ENCODE measurements at regions not wholly inside any gene's neighbourhood (a gene's known extent, or its start where the extent isn't known, plus 50 kb on each side); places are given as distances from the start of the nearest gene placed in this dataset.

DNA sequence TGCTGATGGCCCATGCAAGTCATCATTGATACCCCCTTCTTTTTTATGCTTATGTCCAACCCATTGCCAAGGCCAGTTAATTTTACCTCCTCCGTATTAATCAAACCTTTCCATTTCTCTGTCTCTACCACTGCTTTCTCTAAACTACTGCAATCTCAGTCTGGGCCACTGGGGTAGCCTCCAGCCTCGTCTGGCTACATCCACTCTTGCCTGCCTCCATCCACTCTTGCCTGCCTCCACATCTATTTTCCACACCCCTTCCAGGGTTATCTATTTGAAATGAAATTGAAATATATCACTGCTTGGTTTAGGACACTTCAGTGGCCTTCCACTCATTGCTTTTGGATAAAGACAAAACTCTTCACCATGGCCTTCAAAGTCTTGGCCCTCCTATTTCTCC, 425.3 kb upstream of the CLINT1 start:
- Mint-ChIP-seq H3K9me3 (no peaks in the 10 kb centered on the region), H3K36me3 (no peaks in the 10 kb centered on the region)

DNA sequence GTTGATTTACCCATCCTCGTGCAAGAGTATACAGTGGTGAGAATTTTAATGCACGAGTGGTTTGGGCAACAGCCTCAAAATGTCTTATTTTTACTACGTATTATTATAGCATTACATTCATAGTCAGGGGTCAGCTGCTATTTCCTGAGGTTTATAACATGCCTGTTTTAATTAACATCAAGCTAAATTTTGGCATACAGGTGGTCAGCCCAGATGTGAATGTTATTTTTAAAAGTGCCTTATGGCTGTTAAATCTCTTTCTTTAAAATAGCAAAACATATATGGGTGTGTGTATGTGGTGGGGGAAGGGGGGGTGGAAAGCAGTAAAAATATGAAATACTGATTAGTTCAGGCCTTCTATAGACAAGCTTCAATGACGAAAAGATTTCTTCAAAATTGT, 424.5 kb upstream of the CLINT1 start:
- no peak overlapping the region for H3K27ac Mint-ChIP-seq
- H3K4me1 Mint-ChIP-seq: no peaks in the 10 kb centered on the region

More for the DNA sequence above, 425.3 kb upstream of the CLINT1 start:
- H3K27ac Mint-ChIP-seq: no peak overlapping the region
- no peaks in the 10 kb centered on the region for H3K27me3 Mint-ChIP-seq
- no peak for DNase-seq
- H3K4me3 Mint-ChIP-seq: no peak overlapping the region
- H3K4me1 Mint-ChIP-seq: no peaks in the 10 kb centered on the region

DNA sequence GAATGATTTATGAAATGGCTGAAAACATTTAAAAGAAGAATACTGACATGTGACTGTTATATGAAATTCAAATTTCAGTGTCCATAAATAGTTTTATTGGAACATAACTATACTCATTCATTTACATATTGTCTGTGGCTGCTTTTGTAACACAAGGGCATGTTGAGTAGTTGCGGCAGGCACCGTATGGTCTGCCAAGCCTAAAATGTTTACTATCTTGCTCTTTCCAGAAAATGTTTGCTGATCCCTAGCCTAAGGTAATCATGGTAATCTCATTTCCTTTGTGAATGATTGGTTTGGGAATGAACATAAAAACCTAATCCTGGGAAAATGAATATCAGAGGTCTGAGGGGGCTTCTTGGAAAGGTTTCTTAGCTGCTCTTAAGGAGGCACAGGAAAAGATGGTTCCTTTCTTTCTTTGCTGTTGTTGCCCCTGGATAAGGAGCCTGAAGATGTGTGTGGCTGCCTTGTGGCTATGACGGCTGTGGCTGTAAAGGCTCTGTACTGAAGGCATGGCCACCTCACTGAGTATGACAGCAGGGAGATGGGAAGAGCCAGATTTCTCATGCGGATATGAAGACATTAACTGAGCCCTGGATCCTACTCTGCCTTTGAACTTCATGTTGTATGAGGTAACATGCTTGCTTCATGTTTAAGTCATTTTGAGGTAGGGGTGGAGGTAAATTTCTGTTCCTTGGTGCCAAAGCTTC, 419.4 kb upstream of the CLINT1 start:
- H3K9me3 Mint-ChIP-seq: no peaks in the 10 kb centered on the region
- no peaks in the 10 kb centered on the region for H3K4me1 Mint-ChIP-seq
- H3K36me3 Mint-ChIP-seq: no peaks in the 10 kb centered on the region
- no peak overlapping the region for H3K4me3 Mint-ChIP-seq
- no peak for DNase-seq
- no peak overlapping the region for H3K27ac Mint-ChIP-seq
- no peaks in the 10 kb centered on the region for H3K27me3 Mint-ChIP-seq

More for the DNA sequence above, 424.5 kb upstream of the CLINT1 start:
- H3K27me3 Mint-ChIP-seq: no peaks in the 10 kb centered on the region
- no peaks in the 10 kb centered on the region for H3K9me3 Mint-ChIP-seq
- DNase-seq: no peak
- no peaks in the 10 kb centered on the region for H3K36me3 Mint-ChIP-seq
- no peak overlapping the region for H3K4me3 Mint-ChIP-seq

DNA sequence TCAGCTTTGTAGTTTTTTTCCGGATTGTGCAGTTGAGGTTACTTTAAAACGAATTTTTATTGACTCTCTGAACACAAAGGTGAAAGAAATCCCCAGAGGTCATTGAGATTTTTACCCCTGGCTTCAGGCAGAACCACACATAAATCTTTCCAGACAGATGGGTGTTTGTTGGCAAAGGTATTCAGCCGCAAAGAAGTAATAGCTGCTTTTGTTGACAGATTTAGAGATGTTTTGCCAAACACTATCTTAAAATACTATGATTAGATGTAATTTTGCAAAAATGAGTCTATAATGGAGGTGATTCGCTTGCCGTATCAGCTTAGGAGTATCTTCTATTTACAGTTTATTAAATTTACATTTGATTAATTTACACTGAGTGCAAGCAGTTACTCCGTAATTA, 418.3 kb upstream of the CLINT1 start:
- H3K9me3 Mint-ChIP-seq: no peaks in the 10 kb centered on the region

DNA sequence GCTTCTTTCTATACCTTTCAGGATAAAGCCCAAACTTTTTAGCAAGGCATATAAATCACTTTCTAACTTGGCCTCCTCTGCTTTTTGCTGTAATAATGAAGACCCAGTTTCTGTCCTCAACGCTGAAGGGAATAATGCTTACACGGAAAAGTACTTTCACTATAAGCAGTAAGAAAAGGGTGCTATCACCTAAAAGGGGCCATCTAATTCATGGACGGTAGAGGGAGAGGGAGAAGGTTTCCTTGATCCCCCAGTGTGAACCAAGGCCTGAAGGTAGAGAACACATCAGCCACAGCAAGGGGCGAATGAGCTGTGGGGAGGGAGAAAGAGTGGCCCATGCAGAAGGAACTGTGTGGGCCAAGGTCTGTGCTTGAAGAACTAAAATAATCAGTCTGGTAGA, 417.7 kb upstream of the CLINT1 start:
- no peaks in the 10 kb centered on the region for H3K27me3 Mint-ChIP-seq
- no peak overlapping the region for H3K27ac Mint-ChIP-seq
- no peaks in the 10 kb centered on the region for H3K36me3 Mint-ChIP-seq
- no peaks in the 10 kb centered on the region for H3K9me3 Mint-ChIP-seq
- DNase-seq: no peak
- H3K4me1 Mint-ChIP-seq: no peaks in the 10 kb centered on the region
- no peak overlapping the region for H3K4me3 Mint-ChIP-seq

More for the DNA sequence above, 418.3 kb upstream of the CLINT1 start:
- Mint-ChIP-seq H3K4me1 (no peaks in the 10 kb centered on the region), H3K27me3 (no peaks in the 10 kb centered on the region), H3K36me3 (no peaks in the 10 kb centered on the region), H3K27ac (no peak overlapping the region), H3K4me3 (no peak overlapping the region)
- DNase-seq: no peak

DNA sequence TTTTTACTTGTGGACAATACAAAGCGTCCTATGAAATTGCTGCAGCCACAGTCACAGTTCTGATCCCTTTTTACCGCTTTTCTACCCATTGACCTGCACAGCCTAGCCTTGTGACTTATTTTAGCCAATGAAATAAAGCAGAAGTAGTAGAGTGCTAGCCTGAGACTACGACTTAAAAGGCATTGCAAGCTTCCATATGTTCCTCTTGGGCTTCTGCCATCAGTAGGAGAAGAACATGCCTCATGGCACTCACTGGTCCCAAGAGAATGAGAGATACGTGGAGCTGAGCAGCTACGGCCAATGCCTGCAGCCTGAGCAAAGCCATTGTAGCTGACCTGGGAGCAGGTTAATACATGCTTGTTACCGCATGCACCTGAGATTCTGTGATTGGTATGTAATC, 416.6 kb upstream of the CLINT1 start:
- no peaks in the 10 kb centered on the region for H3K27me3 Mint-ChIP-seq
- no peak overlapping the region for H3K27ac Mint-ChIP-seq
- H3K9me3 Mint-ChIP-seq: no peaks in the 10 kb centered on the region
- H3K36me3 Mint-ChIP-seq: no peaks in the 10 kb centered on the region
- no peak overlapping the region for H3K4me3 Mint-ChIP-seq
- DNase-seq: no peak
- H3K4me1 Mint-ChIP-seq: no peaks in the 10 kb centered on the region

DNA sequence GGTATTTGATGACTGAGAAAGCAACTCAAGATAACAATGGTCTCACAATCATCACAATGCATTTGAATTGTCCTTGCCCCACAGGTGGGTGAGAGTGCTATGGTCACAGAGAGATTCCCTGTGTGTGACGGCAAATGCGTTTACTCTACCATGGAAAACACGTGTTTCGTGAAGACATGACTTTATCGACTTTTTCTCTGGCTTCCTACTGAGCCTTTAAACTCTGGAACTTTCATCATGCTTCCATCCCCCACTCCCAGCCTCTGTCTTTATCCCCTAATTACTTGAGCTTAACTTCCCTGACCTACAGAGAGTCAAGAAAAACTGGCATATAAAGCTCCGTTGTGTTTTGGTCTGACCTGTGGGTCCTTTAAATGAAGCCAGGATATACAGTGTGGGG, 414.1 kb upstream of the CLINT1 start:
- H3K27ac Mint-ChIP-seq: no peak overlapping the region
- no peaks in the 10 kb centered on the region for H3K4me1 Mint-ChIP-seq
- no peak for DNase-seq
- no peak overlapping the region for H3K4me3 Mint-ChIP-seq
- H3K36me3 Mint-ChIP-seq: peaks cover 2% of the 10 kb centered on the region
- no peaks in the 10 kb centered on the region for H3K27me3 Mint-ChIP-seq
- no peaks in the 10 kb centered on the region for H3K9me3 Mint-ChIP-seq

DNA sequence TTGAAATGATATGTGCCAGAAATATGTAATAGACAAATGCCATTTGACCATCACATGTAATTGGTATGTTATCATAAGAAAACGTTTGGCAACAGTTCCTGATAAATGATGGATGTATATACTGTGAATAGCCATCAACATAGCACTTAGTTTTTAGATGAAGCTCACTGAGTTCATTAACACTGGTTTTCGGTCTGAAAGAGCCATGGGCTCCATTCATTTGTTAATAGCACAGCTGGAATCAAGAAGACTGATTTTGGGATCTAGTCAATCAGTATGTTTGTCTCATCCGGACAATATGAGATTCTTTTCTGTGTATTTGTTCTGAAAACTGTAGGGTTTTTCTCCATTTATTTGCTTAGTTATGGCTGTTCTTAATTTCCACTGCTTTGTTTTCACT, 413.5 kb upstream of the CLINT1 start:
- H3K36me3 Mint-ChIP-seq: peaks cover 2% of the 10 kb centered on the region

DNA sequence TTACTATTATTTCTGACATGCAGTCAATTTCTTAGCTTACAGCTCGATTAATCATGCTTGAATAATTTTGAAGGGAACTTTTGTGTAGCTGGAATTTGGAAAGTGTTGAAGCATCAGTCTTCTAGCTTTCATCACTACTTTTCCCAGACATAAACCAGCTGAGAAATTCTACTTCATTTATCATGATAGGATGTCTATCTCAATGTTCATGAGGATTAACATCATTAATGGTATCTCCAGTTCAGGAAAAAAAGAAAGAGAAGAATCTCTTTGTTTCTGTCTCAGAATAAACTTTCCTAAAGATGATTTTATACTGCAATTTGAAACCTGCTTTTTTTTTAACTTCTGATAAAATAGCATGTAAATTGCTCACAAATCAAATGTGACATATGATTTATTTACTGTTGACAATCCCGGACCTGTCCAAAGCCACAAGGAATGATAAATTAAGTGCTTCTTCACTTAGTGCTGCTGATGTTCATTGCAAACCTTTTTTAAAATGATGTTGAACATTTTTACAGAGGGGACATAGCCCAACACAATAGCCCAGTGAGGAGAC, 412.1 kb upstream of the CLINT1 start:
- DNase-seq: no peak
- Mint-ChIP-seq H3K9me3 (no peaks in the 10 kb centered on the region), H3K4me3 (no peak overlapping the region), H3K27me3 (no peaks in the 10 kb centered on the region), H3K4me1 (no peaks in the 10 kb centered on the region), H3K27ac (no peak overlapping the region), H3K36me3 (peaks cover 2% of the 10 kb centered on the region)

More for the DNA sequence above, 413.5 kb upstream of the CLINT1 start:
- Mint-ChIP-seq H3K27ac (no peak overlapping the region), H3K4me3 (no peak overlapping the region), H3K4me1 (no peaks in the 10 kb centered on the region), H3K27me3 (no peaks in the 10 kb centered on the region), H3K9me3 (no peaks in the 10 kb centered on the region)
- no peak for DNase-seq

DNA sequence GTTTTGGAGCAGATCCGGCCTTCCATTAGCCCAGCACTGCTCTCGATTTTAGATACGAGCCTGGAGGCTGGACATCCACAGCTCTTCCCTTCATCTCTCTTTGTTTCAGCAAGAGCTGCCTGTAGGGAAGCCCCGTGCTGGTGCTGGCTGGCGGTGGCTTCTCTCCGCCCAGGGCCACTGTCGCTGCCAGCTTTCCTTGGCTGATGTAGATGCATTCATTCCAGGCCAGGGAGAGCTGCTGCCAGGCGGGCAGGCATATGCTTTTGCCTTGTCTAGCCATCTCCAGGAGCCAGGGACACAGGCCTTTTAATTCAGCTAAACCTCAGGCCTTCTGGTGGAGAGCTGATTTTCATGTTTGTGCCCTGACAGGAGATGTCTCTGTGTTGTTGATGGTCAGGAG, 409.3 kb upstream of the CLINT1 start:
- Mint-ChIP-seq H3K9me3 (no peaks in the 10 kb centered on the region), H3K36me3 (peaks cover 2% of the 10 kb centered on the region), H3K4me3 (no peak overlapping the region), H3K27me3 (no peaks in the 10 kb centered on the region), H3K27ac (no peak overlapping the region), H3K4me1 (no peaks in the 10 kb centered on the region)
- DNase-seq: no peak

DNA sequence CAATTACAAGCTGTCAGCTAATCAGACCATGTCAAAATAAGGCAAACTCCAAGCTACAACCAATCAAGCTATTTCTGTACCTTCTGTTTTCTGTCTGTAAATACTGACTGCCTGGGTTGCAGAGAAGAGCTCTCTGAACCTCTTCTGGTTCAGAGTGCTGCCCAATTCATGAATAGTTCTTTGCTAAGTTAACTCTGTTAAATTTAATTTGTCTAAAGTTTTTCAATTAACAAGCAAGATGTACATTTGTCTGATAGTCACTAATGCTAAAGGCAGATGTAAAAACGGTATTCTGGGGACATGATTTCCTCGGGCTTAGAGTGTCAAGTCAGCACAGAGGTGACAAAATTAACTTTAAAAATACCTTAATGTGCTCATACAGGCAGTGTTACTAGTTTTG, 408.3 kb upstream of the CLINT1 start:
- DNase-seq: no peak
- Mint-ChIP-seq H3K4me3 (no peak overlapping the region), H3K9me3 (no peaks in the 10 kb centered on the region), H3K36me3 (peaks cover 2% of the 10 kb centered on the region), H3K4me1 (no peaks in the 10 kb centered on the region), H3K27me3 (no peaks in the 10 kb centered on the region), H3K27ac (no peak overlapping the region)

DNA sequence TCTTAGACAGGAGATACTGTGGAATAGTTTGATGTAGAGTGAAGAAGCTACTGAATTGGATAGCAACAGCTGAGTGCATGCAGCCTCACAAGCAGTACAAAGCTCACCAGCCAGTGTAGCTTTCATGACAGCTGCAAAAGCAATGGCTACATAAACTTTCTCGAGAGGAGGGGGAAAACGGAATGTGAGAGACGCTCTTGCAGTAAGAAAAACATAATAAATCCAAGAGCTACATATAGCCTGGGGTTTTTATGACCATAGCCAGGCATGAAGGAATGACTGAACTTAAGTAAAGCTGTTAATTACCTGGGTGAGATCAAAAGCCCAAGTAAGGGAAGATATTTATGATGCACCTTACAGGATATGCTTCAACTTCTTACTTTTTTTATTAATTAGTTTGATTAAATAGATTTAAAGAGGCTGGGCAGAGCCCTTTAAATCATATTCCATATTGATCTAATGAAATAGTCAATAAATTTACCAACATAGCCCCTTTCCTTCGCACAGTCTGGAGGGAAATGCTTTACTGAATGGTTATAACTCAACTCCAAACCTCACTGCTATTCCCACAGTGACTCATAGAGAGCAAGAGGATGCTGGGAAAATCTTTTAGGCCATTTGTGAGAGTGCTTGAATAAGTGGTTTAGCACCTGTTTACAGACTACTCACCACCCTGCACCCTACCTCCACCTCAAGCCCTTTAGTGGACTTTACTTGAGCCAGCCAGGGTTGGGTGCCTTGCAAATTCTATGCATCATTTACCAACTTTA, 407.2 kb upstream of the CLINT1 start:
- no peaks in the 10 kb centered on the region for H3K27me3 Mint-ChIP-seq
- no peak for DNase-seq
- H3K4me1 Mint-ChIP-seq: no peaks in the 10 kb centered on the region
- H3K36me3 Mint-ChIP-seq: peaks cover 2% of the 10 kb centered on the region
- H3K27ac Mint-ChIP-seq: no peak overlapping the region
- no peaks in the 10 kb centered on the region for H3K9me3 Mint-ChIP-seq
- no peak overlapping the region for H3K4me3 Mint-ChIP-seq

DNA sequence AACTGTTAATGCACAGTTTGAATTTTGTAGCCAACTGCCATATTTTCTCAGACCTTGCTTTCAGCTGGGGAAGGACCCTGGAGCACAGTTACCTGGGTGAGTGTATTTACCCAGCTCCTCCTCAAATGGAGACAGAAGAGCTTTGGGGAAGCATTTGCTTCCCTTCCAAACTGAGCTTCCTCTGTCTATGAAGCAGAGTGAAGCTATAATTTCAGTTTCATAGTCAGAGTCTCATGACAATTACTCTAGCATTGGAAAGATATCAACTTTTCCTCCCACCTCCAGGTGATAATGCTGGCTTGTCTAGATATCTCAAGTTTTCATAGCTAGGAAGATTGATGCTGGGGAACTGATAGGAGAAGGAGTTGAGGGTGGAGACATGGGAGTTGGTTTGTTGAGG, 406.4 kb upstream of the CLINT1 start:
- Mint-ChIP-seq H3K27ac (no peak overlapping the region), H3K36me3 (peaks cover 2% of the 10 kb centered on the region), H3K4me1 (no peaks in the 10 kb centered on the region), H3K9me3 (no peaks in the 10 kb centered on the region), H3K4me3 (no peak overlapping the region), H3K27me3 (no peaks in the 10 kb centered on the region)
- DNase-seq: no peak

DNA sequence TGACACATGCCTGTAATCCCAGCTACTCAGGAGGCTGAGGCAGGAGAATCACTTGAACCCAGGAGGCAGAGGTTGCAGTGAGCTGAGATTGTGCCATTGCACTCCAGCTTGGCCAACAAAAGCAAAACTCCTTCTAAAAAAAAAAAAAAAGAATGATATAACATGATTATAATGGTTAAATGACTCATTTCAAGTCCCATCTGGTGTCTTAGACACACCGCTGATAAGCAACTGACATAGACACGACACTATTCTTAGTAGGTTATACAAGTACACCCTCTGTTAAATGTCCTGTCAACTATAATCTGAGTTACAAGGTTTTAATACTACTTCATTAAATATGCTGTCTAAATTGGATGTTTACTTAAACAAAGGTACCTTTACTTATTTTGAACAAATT, 405.3 kb upstream of the CLINT1 start:
- Mint-ChIP-seq H3K27me3 (no peaks in the 10 kb centered on the region), H3K4me3 (no peak overlapping the region), H3K36me3 (peaks cover 2% of the 10 kb centered on the region), H3K9me3 (no peaks in the 10 kb centered on the region), H3K4me1 (no peaks in the 10 kb centered on the region), H3K27ac (no peak overlapping the region)
- DNase-seq: no peak

DNA sequence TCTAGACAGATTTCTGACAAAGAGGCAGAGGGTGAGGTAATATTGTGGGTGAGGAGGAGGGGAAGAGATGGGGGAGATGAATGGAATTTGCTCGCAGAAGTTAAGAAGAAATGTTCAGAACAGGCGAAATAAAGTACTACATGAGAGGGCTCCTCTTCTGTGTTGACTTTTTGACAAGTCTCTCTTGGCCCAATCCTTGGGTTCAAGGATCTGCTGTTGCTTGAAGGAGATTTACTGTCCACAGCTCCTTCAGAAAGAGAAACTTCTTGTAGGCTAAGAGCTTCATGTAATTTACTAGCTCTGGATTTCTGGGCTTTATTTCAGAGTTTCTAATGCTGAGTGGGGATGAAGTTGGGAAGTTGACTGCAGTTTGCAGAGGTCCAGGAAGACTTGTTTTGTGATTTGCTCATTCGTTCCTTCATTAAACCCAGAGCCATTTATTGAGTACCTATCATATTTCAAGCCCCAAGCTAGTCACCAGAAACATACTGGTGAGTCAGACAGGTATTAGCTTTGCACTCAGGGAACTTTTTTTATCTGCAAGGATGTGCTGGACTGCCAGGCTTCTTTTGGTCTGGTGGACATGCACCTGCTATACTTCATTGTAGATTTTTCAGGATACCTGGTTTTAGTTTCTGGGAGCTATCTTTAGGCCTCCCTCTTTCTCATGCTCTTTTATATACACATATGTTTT, 402.9 kb upstream of the CLINT1 start:
- H3K9me3 Mint-ChIP-seq: no peaks in the 10 kb centered on the region
- no peak overlapping the region for H3K4me3 Mint-ChIP-seq
- H3K27me3 Mint-ChIP-seq: no peaks in the 10 kb centered on the region
- no peak overlapping the region for H3K27ac Mint-ChIP-seq
- no peaks in the 10 kb centered on the region for H3K36me3 Mint-ChIP-seq
- no peaks in the 10 kb centered on the region for H3K4me1 Mint-ChIP-seq
- no peak for DNase-seq
